ENCODE measurements at regions not wholly inside any gene's neighbourhood (a gene's known extent, or its start where the extent isn't known, plus 50 kb on each side); places are given as distances from the start of the nearest gene placed in this dataset.

DNA sequence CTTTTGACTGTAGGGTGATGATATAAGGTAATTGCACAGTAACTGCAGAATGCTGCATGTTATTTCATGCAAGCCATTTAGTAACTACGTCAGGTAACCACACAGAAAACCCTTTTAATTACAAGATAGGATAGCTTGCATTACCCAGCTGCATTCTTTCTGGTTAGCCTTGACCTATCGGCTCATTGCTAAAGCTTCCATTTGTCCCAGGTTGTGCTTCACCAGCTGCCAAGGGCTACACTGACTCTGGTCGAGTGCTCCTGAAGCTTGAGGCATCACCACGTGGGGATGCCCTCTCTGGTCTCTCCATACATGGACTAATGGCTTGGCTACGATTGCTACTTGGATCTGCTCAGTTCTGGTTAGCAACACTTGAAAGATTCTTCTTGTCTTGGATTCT, 81.1 kb upstream of the SLC12A2 start:
- Histone ChIP-seq H4K20me1 (replicated peaks; ENCODE audit: insufficient read depth) (no peaks in the 10 kb centered on the region), H3K4me1 (ENCODE audit: insufficient read depth) (peaks cover 15% of the 10 kb centered on the region; the same call in 1 of the 2 replicates), H3F3A (replicated peaks; ENCODE audit: low read depth) (no peaks in the 10 kb centered on the region), H3K9me2 (ENCODE audit: insufficient read depth) (no peaks in the 10 kb centered on the region), H3K27ac (ENCODE audit: low read depth) (no peak overlapping the region), H3K4me2 (no peak overlapping the region), H3K79me2 (replicated peaks; ENCODE audit: insufficient read depth) (no peaks in the 10 kb centered on the region), H3K27me3 (ENCODE audit: insufficient read depth) (no peaks in the 10 kb centered on the region), H3K4me3 (no peak overlapping the region), H3K36me3 (ENCODE audit: insufficient read depth) (no peaks in the 10 kb centered on the region), H2AFZ (no peak overlapping the region)
- H3K4me3 Mint-ChIP-seq, result no peak overlapping the region
- TF ChIP-seq ZNF331 (CRISPR knock-in tag; IDR thresholded peaks at IDR 0.05; ENCODE audit: low read depth), result no peak
- TF ChIP-seq, protein P1, sequence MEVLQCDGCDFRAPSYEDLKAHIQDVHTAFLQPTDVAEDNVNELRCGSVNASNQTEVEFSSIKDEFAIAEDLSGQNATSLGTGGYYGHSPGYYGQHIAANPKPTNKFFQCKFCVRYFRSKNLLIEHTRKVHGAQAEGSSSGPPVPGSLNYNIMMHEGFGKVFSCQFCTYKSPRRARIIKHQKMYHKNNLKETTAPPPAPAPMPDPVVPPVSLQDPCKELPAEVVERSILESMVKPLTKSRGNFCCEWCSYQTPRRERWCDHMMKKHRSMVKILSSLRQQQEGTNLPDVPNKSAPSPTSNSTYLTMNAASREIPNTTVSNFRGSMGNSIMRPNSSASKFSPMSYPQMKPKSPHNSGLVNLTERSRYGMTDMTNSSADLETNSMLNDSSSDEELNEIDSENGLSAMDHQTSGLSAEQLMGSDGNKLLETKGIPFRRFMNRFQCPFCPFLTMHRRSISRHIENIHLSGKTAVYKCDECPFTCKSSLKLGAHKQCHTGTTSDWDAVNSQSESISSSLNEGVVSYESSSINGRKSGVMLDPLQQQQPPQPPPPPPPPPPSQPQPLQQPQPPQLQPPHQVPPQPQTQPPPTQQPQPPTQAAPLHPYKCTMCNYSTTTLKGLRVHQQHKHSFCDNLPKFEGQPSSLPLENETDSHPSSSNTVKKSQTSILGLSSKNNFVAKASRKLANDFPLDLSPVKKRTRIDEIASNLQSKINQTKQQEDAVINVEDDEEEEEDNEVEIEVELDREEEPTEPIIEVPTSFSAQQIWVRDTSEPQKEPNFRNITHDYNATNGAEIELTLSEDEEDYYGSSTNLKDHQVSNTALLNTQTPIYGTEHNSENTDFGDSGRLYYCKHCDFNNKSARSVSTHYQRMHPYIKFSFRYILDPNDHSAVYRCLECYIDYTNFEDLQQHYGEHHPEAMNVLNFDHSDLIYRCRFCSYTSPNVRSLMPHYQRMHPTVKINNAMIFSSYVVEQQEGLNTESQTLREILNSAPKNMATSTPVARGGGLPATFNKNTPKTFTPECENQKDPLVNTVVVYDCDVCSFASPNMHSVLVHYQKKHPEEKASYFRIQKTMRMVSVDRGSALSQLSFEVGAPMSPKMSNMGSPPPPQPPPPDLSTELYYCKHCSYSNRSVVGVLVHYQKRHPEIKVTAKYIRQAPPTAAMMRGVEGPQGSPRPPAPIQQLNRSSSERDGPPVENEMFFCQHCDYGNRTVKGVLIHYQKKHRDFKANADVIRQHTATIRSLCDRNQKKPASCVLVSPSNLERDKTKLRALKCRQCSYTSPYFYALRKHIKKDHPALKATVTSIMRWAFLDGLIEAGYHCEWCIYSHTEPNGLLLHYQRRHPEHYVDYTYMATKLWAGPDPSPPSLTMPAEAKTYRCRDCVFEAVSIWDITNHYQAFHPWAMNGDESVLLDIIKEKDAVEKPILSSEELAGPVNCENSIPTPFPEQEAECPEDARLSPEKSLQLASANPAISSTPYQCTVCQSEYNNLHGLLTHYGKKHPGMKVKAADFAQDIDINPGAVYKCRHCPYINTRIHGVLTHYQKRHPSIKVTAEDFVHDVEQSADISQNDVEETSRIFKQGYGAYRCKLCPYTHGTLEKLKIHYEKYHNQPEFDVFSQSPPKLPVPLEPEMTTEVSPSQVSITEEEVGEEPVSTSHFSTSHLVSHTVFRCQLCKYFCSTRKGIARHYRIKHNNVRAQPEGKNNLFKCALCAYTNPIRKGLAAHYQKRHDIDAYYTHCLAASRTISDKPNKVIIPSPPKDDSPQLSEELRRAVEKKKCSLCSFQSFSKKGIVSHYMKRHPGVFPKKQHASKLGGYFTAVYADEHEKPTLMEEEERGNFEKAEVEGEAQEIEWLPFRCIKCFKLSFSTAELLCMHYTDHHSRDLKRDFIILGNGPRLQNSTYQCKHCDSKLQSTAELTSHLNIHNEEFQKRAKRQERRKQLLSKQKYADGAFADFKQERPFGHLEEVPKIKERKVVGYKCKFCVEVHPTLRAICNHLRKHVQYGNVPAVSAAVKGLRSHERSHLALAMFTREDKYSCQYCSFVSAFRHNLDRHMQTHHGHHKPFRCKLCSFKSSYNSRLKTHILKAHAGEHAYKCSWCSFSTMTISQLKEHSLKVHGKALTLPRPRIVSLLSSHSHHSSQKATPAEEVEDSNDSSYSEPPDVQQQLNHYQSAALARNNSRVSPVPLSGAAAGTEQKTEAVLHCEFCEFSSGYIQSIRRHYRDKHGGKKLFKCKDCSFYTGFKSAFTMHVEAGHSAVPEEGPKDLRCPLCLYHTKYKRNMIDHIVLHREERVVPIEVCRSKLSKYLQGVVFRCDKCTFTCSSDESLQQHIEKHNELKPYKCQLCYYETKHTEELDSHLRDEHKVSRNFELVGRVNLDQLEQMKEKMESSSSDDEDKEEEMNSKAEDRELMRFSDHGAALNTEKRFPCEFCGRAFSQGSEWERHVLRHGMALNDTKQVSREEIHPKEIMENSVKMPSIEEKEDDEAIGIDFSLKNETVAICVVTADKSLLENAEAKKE (CRISPR knock-in tag; IDR thresholded peaks at IDR 0.05), result no peak
- TF ChIP-seq NANOG (IDR thresholded peaks at IDR 0.05; ENCODE audit: borderline replicate concordance), result no peak
- TF ChIP-seq STAT1 (IDR thresholded peaks at IDR 0.05; ENCODE audit: unreplicated experiment), result no peak
- TF ChIP-seq CREB1 (CRISPR knock-in tag; IDR thresholded peaks at IDR 0.05; ENCODE audit: low read depth), result no peak
- TF ChIP-seq EZH2phosphoT487 (IDR thresholded peaks at IDR 0.05; ENCODE audit: unreplicated experiment), result no peak
- TF ChIP-seq, protein P2, sequence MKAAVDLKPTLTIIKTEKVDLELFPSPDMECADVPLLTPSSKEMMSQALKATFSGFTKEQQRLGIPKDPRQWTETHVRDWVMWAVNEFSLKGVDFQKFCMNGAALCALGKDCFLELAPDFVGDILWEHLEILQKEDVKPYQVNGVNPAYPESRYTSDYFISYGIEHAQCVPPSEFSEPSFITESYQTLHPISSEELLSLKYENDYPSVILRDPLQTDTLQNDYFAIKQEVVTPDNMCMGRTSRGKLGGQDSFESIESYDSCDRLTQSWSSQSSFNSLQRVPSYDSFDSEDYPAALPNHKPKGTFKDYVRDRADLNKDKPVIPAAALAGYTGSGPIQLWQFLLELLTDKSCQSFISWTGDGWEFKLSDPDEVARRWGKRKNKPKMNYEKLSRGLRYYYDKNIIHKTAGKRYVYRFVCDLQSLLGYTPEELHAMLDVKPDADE (IDR thresholded peaks at IDR 0.05), result no peak
- no peak for TF ChIP-seq POLR2AphosphoS5 (IDR thresholded peaks at IDR 0.05; ENCODE audit: low read depth)
- TF ChIP-seq, protein P3, sequence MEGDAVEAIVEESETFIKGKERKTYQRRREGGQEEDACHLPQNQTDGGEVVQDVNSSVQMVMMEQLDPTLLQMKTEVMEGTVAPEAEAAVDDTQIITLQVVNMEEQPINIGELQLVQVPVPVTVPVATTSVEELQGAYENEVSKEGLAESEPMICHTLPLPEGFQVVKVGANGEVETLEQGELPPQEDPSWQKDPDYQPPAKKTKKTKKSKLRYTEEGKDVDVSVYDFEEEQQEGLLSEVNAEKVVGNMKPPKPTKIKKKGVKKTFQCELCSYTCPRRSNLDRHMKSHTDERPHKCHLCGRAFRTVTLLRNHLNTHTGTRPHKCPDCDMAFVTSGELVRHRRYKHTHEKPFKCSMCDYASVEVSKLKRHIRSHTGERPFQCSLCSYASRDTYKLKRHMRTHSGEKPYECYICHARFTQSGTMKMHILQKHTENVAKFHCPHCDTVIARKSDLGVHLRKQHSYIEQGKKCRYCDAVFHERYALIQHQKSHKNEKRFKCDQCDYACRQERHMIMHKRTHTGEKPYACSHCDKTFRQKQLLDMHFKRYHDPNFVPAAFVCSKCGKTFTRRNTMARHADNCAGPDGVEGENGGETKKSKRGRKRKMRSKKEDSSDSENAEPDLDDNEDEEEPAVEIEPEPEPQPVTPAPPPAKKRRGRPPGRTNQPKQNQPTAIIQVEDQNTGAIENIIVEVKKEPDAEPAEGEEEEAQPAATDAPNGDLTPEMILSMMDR (conservative IDR thresholded peaks at IDR 0.05; ENCODE audit: low read depth in 2 of 2), result no peak
- TF ChIP-seq, protein P4, sequence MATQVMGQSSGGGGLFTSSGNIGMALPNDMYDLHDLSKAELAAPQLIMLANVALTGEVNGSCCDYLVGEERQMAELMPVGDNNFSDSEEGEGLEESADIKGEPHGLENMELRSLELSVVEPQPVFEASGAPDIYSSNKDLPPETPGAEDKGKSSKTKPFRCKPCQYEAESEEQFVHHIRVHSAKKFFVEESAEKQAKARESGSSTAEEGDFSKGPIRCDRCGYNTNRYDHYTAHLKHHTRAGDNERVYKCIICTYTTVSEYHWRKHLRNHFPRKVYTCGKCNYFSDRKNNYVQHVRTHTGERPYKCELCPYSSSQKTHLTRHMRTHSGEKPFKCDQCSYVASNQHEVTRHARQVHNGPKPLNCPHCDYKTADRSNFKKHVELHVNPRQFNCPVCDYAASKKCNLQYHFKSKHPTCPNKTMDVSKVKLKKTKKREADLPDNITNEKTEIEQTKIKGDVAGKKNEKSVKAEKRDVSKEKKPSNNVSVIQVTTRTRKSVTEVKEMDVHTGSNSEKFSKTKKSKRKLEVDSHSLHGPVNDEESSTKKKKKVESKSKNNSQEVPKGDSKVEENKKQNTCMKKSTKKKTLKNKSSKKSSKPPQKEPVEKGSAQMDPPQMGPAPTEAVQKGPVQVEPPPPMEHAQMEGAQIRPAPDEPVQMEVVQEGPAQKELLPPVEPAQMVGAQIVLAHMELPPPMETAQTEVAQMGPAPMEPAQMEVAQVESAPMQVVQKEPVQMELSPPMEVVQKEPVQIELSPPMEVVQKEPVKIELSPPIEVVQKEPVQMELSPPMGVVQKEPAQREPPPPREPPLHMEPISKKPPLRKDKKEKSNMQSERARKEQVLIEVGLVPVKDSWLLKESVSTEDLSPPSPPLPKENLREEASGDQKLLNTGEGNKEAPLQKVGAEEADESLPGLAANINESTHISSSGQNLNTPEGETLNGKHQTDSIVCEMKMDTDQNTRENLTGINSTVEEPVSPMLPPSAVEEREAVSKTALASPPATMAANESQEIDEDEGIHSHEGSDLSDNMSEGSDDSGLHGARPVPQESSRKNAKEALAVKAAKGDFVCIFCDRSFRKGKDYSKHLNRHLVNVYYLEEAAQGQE (IDR thresholded peaks at IDR 0.05; ENCODE audit: unreplicated experiment), result no peak
- no peak for TF ChIP-seq JUNB (IDR thresholded peaks at IDR 0.05; ENCODE audit: unreplicated experiment)
- no peak for TF ChIP-seq EZH2 (IDR thresholded peaks at IDR 0.05; ENCODE audit: low read depth, unreplicated experiment)
- no peak for TF ChIP-seq ZNF114 (CRISPR knock-in tag; IDR thresholded peaks at IDR 0.05)
- H3K27me3 Mint-ChIP-seq (ENCODE audit: insufficient read depth, low read depth, poor library complexity), result no peaks in the 10 kb centered on the region
- no peaks in the 10 kb centered on the region for H3K36me3 Mint-ChIP-seq (ENCODE audit: low read depth)
- ATAC-seq (peak; percentile 40; the same call in 1 of the 3 replicates), DNase-seq (ENCODE audit: low spot score) (no peak)
- H3K27ac Mint-ChIP-seq, result no peak overlapping the region
- H3K4me1 Mint-ChIP-seq, result peaks cover 17% of the 10 kb centered on the region
- H3K9me3 Mint-ChIP-seq, result no peaks in the 10 kb centered on the region

All from GM23338 (cell line).